ENCODE measurements at regions not wholly inside any gene's neighbourhood (a gene's known extent, or its start where the extent isn't known, plus 50 kb on each side); places are given as distances from the start of the nearest gene placed in this dataset.

GRCh38 chr1:240001177-240001740, 90.4 kb upstream of the FMN2 start:
- DNase-seq: no peak

GRCh38 chr1:240004086-240004749, 87.5 kb upstream of the FMN2 start:
- no peak for DNase-seq

- DNase-seq: no peak
These were observed 85.6 kb upstream of the FMN2 start for GRCh38 chr1:240005997-240006650.

GRCh38 chr1:240008298-240008697, 83.4 kb upstream of the FMN2 start:
- DNase-seq: no peak

- DNase-seq: no peak
These were observed 77.6 kb upstream of the FMN2 start for GRCh38 chr1:240014051-240014450.

GRCh38 chr1:240018617-240019016, 73.1 kb upstream of the FMN2 start:
- DNase-seq: no peak

GRCh38 chr1:240019524-240019923, 72.2 kb upstream of the FMN2 start:
- DNase-seq: no peak

GRCh38 chr1:240020871-240021270, 70.8 kb upstream of the FMN2 start:
- no peak for DNase-seq

GRCh38 chr1:240021709-240022108, 70.0 kb upstream of the FMN2 start:
- DNase-seq: no peak

GRCh38 chr1:240027059-240027462, 64.6 kb upstream of the FMN2 start:
- DNase-seq: no peak

- no peak for DNase-seq
These were observed 62.3 kb upstream of the FMN2 start for GRCh38 chr1:240029418-240029817.

GRCh38 chr1:240030236-240030635, 61.4 kb upstream of the FMN2 start:
- no peak for DNase-seq

GRCh38 chr1:240031009-240031408, 60.7 kb upstream of the FMN2 start:
- DNase-seq: no peak

GRCh38 chr1:240031414-240031813, 60.3 kb upstream of the FMN2 start:
- DNase-seq: no peak

GRCh38 chr1:240033406-240033805, 58.3 kb upstream of the FMN2 start:
- no peak for DNase-seq

GRCh38 chr1:240036526-240036925, 55.2 kb upstream of the FMN2 start:
- DNase-seq: no peak
